GM12892 (cell line): ENCODE measurements at regions not wholly inside any gene's neighbourhood (a gene's known extent, or its start where the extent isn't known, plus 50 kb on each side); places are given as distances from the start of the nearest gene placed in this dataset.

Source experiments
- POLR2A ChIP-seq: IDR thresholded peaks from 2 replicates; pipeline ENCODE4 v1.6.1; 2011; ENCODE audit warnings: low read depth, low read length, control low read depth
- POLR2AphosphoS5 ChIP-seq: IDR thresholded peaks from 2 replicates; pipeline ENCODE4 v1.6.1; 2011; ENCODE audit warnings: low read depth, low read length, control low read depth

GRCh38 chr2:129055824-129056223 lies 737.2 kb upstream of the HS6ST1 start:
- TF ChIP-seq POLR2A (no peak), POLR2AphosphoS5 (no peak)
